SK-N-SH (cell line): ENCODE measurements at regions not wholly inside any gene's neighbourhood (a gene's known extent, or its start where the extent isn't known, plus 50 kb on each side); places are given as distances from the start of the nearest gene placed in this dataset.

Experiments
- CTCF ChIA-PET: fragments of 300-600, 350-600 bp; formaldehyde crosslinking; extraction: SDS; loops from one replicate; lab custom pipeline; 2021; lab: Yijun Ruan, JAX
- POLR2A ChIA-PET: fragments of 350-600 bp; sonication (Branson Sonifier 250); formaldehyde crosslinking; extraction: SDS; loops from one replicate; lab custom pipeline; 2020; ENCODE audit warnings: antibody characterized with exemption, inconsistent platforms; lab: Yijun Ruan, JAX
- DNase-seq: peaks from one replicate; pipeline ENCODE4 v3.0.0; 2012
- H2AFZ ChIP-seq: fragments of 200-600 bp; sonication (generic); 2 replicates; pipeline ENCODE4 v1.8.1; 2016; ENCODE audit warnings: antibody characterized with exemption, mild to moderate bottlenecking, low read depth
- H3F3A ChIP-seq: fragments of 200-600 bp; sonication (generic); replicated peaks from 2 replicates; pipeline ENCODE3; 2016; ENCODE audit warnings: antibody characterized with exemption, mild to moderate bottlenecking; ENCODE audit not compliant: insufficient read depth
- H3K27ac ChIP-seq, 2 experiments: fragments of 200-500 bp in 1 of 2; fragments of 200-600 bp in 1 of 2; sonication (Bioruptor generic) in 1 of 2; sonication (generic), shearing (Covaris generic) in 1 of 2; 2 replicates each; pipeline versions ENCODE4 v1.5.1 to v1.6.1; 2014 to 2016; ENCODE audit warnings: low read depth in 2 of 2, inconsistent platforms in 1 of 2, low read length in 1 of 2, mild to moderate bottlenecking in 1 of 2, mixed read lengths in 1 of 2
- H3K27me3 ChIP-seq: fragments of 200-600 bp; sonication (generic), shearing (Covaris generic); 2 replicates; pipeline ENCODE4 v1.6.1; 2016; ENCODE audit warnings: mixed run types; ENCODE audit not compliant: insufficient read depth
- H3K36me3 ChIP-seq, 2 experiments: fragments of 200-500 bp in 1 of 2; fragments of 200-600 bp in 1 of 2; sonication (Bioruptor generic) in 1 of 2; sonication (generic) in 1 of 2; replicated peaks in 1 of 2; 2 replicates each; pipeline versions ENCODE3 to v1.5.1; 2014 to 2016; ENCODE audit warnings: low read length in 1 of 2, mild to moderate bottlenecking in 1 of 2; ENCODE audit not compliant: insufficient read depth in 2 of 2, control insufficient read depth in 1 of 2
- H3K4me1 ChIP-seq, 2 experiments: fragments of 200-500 bp in 1 of 2; fragments of 200-600 bp in 1 of 2; sonication (Bioruptor generic) in 1 of 2; sonication (generic), shearing (Covaris generic) in 1 of 2; 2 replicates each; pipeline versions ENCODE4 v1.5.1 to v1.6.1; 2014 to 2016; ENCODE audit warnings: low read depth in 1 of 2, low read length in 1 of 2, mixed run types in 1 of 2; ENCODE audit not compliant: insufficient read depth in 2 of 2, control insufficient read depth in 1 of 2
- H3K4me2 ChIP-seq: fragments of 200-600 bp; sonication (generic), shearing (Covaris generic); 2 replicates; pipeline ENCODE4 v1.6.1; 2017; ENCODE audit warnings: mixed run types
- H3K4me3 ChIP-seq, 2 experiments: fragments of 200-500 bp in 1 of 2; fragments of 200-600 bp in 1 of 2; sonication (Bioruptor generic) in 1 of 2; sonication (generic), shearing (Covaris generic) in 1 of 2; 2 replicates each; pipeline versions ENCODE4 v1.5.1 to v1.8.1; 2014 to 2016; ENCODE audit warnings: low read depth in 2 of 2, inconsistent platforms in 1 of 2, low read length in 1 of 2, mild to moderate bottlenecking in 1 of 2, mixed read lengths in 1 of 2, moderate library complexity in 1 of 2
- H3K79me2 ChIP-seq: fragments of 200-600 bp; sonication (generic); 2 replicates; pipeline ENCODE4 v1.8.1; 2017; ENCODE audit warnings: mild to moderate bottlenecking; ENCODE audit not compliant: insufficient read depth
- H3K9ac ChIP-seq: fragments of 200-600 bp; sonication (generic); 2 replicates; pipeline ENCODE4 v1.6.1; 2017; ENCODE audit warnings: mixed run types
- H3K9me2 ChIP-seq: fragments of 200-600 bp; sonication (generic); 2 replicates; pipeline ENCODE4 v1.6.1; 2017; ENCODE audit warnings: mixed run types
- H3K9me3 ChIP-seq: fragments of 200-600 bp; sonication (generic); 2 replicates; pipeline ENCODE4 v1.6.1; 2017; ENCODE audit warnings: mixed run types, mild to moderate bottlenecking, moderate library complexity
- H4K20me1 ChIP-seq: fragments of 200-600 bp; sonication (generic); 2 replicates; pipeline ENCODE4 v1.6.1; 2017; ENCODE audit warnings: mild to moderate bottlenecking, mixed run types; ENCODE audit not compliant: insufficient read depth
- FOSL2 ChIP-seq: IDR thresholded peaks from 2 replicates; pipeline ENCODE4 v1.4.0; 2012; ENCODE audit warnings: low read depth, mild to moderate bottlenecking, moderate library complexity, borderline replicate concordance
- FOXM1 ChIP-seq: IDR thresholded peaks from 2 replicates; pipeline ENCODE4 v1.4.0; 2012; ENCODE audit warnings: low read depth, mild to moderate bottlenecking
- GABPA ChIP-seq: IDR thresholded peaks from 2 replicates; pipeline ENCODE4 v1.4.0; 2012; ENCODE audit warnings: low read depth, mild to moderate bottlenecking
- GATA2 ChIP-seq: sonication (generic); formaldehyde crosslinking; IDR thresholded peaks from 2 replicates; pipeline ENCODE4 v1.5.0; 2020; ENCODE audit warnings: mild to moderate bottlenecking, missing genetic modification reagents
- MEF2A ChIP-seq: IDR thresholded peaks from 2 replicates; pipeline ENCODE4 v1.4.0; 2012; ENCODE audit warnings: low read depth, borderline replicate concordance
- MXI1 ChIP-seq: IDR thresholded peaks from 2 replicates; pipeline ENCODE4 v1.6.1; 2012; ENCODE audit warnings: mild to moderate bottlenecking, low read depth, low read length, improper control_type of control experiment
- NFIC ChIP-seq: IDR thresholded peaks from 2 replicates; pipeline ENCODE4 v1.4.0; 2012; ENCODE audit warnings: borderline replicate concordance
- NRF1 ChIP-seq: IDR thresholded peaks from 2 replicates; pipeline ENCODE4 v1.6.1; 2012; ENCODE audit warnings: low read depth, mild to moderate bottlenecking, low read length
- PBX3 ChIP-seq: IDR thresholded peaks from 2 replicates; pipeline ENCODE4; 2012
- POLR2AphosphoS5 ChIP-seq: IDR thresholded peaks from 2 replicates; pipeline ENCODE4 v1.6.1; 2012; ENCODE audit warnings: low read depth, low read length
- RCOR1 ChIP-seq: fragments of 150-350 bp; IDR thresholded peaks from 2 replicates; pipeline ENCODE4 v1.6.1; 2017; ENCODE audit warnings: antibody characterized with exemption, low read length
- RFX5 ChIP-seq: IDR thresholded peaks from 2 replicates; pipeline ENCODE4 v1.6.1; 2012; ENCODE audit warnings: mild to moderate bottlenecking, improper control_type of control experiment, low read length
- SIN3A ChIP-seq: IDR thresholded peaks from 2 replicates; pipeline ENCODE4 v1.6.1; 2012; ENCODE audit warnings: low read depth, mild to moderate bottlenecking, low read length, moderate library complexity, borderline replicate concordance
- TCF12 ChIP-seq: IDR thresholded peaks from 2 replicates; pipeline ENCODE4 v1.4.0; 2012
- ZBTB33 ChIP-seq: IDR thresholded peaks from 2 replicates; pipeline ENCODE4 v1.4.0; 2012; ENCODE audit warnings: low read depth, borderline replicate concordance
- WGBS: methylation state at CpG from one replicate; pipeline ENCODE4 v1.1.6; 2017; ENCODE audit warnings: low lambda C conversion rate; 5-methylcytosine and 5-hydroxymethylcytosine counted together
- TF ChIP-seq, protein P1 (sequence below): IDR thresholded peaks from 2 replicates; pipeline ENCODE4 v1.4.0; 2012; ENCODE audit warnings: low read depth, borderline replicate concordance

- CTCF ChIA-PET = no interaction called here
- no peaks in the 10 kb centered on the region; a peak in 1 of 4 replicates for H3K4me1 ChIP-seq
Measured at GRCh38 chr2:239544143-239544917, 143.5 kb upstream of the HDAC4 start.

More at GRCh38 chr2:239544143-239544917, 143.5 kb upstream of the HDAC4 start:
- 51% methylated on average over 7 of the region's 8 CpGs for WGBS
- Histone ChIP-seq H3K9me2 (no peaks in the 10 kb centered on the region), H3K9me3 (no peaks in the 10 kb centered on the region), H3K4me3 (no peak overlapping the region), H3K9ac (no peak overlapping the region), H3K4me2 (no peak overlapping the region), H2AFZ (no peak overlapping the region), H3F3A (no peaks in the 10 kb centered on the region), H3K36me3 (no peaks in the 10 kb centered on the region), H3K27me3 (no peaks in the 10 kb centered on the region), H3K79me2 (no peaks in the 10 kb centered on the region), H4K20me1 (no peaks in the 10 kb centered on the region), H3K27ac (no peak overlapping the region)
- no peak for DNase-seq
- TF ChIP-seq TCF12 (no peak), ZBTB33 (no peak), FOXM1 (no peak), RCOR1 (no peak), GATA2 (CRISPR knock-in tag) (no peak), MEF2A (no peak), MXI1 (no peak), NRF1 (no peak), GABPA (no peak), PBX3 (no peak), POLR2AphosphoS5 (no peak), RFX5 (no peak), FOSL2 (no peak), SIN3A (no peak), NFIC (no peak)
- TF ChIP-seq, protein P1, sequence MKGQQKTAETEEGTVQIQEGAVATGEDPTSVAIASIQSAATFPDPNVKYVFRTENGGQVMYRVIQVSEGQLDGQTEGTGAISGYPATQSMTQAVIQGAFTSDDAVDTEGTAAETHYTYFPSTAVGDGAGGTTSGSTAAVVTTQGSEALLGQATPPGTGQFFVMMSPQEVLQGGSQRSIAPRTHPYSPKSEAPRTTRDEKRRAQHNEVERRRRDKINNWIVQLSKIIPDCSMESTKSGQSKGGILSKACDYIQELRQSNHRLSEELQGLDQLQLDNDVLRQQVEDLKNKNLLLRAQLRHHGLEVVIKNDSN = no peak
- POLR2A ChIA-PET = no interaction called here
